ENCODE measurements at regions not wholly inside any gene's neighbourhood (a gene's known extent, or its start where the extent isn't known, plus 50 kb on each side); places are given as distances from the start of the nearest gene placed in this dataset.

DNA sequence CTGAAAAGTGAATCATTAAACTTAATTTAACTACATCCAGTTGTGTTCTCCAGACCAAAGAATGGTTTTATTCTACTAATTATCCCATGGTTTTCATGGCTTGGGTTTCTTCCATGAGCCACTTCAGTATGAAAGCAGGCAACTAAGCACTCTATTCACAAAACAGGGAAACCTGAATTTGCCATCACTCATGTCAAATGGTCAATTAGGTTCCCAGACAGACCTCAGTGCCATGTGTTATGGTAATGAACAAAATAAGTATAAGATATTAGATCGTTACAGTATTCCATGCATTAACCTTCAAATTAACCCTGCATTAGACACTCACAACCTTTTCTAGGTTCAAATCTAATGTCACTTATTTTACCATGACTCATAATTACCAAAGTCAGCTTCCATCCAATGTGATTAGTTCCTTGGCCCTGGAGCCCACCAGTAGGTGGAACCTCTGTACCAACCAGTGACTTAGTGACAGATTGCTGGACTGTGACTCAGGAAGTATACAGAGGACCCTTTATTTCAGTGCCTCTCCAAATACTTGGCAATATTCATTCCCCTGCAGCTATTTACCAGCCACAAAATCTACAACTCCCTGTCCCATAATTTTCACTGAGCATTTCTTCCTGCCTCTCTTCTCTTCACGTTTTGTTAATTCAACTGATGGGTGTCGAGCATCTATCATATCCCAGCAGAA is 1270.2 kb upstream of the SORCS1 start:
- no peaks in the 10 kb centered on the region for H3K27me3 ChIP-seq
- no peak for DNase-seq
- H3K27ac ChIP-seq, result no peak overlapping the region
- H3K4me1 ChIP-seq, result no peaks in the 10 kb centered on the region
- no peaks in the 10 kb centered on the region for H3K9me3 ChIP-seq
- no peak overlapping the region for H3K4me3 ChIP-seq
- H3K36me3 ChIP-seq, result no peaks in the 10 kb centered on the region
- 85 to 86% methylated on average over 3 of the region's 3 CpGs for WGBS, 2 donors
- intact Hi-C loops (cut with DNase I), result no loop called here
- no peak for TF ChIP-seq POLR2A (IDR thresholded peaks at IDR 0.05)
- TF ChIP-seq POLR2AphosphoS5 (IDR thresholded peaks at IDR 0.05), result no peak
- TF ChIP-seq, protein P1, sequence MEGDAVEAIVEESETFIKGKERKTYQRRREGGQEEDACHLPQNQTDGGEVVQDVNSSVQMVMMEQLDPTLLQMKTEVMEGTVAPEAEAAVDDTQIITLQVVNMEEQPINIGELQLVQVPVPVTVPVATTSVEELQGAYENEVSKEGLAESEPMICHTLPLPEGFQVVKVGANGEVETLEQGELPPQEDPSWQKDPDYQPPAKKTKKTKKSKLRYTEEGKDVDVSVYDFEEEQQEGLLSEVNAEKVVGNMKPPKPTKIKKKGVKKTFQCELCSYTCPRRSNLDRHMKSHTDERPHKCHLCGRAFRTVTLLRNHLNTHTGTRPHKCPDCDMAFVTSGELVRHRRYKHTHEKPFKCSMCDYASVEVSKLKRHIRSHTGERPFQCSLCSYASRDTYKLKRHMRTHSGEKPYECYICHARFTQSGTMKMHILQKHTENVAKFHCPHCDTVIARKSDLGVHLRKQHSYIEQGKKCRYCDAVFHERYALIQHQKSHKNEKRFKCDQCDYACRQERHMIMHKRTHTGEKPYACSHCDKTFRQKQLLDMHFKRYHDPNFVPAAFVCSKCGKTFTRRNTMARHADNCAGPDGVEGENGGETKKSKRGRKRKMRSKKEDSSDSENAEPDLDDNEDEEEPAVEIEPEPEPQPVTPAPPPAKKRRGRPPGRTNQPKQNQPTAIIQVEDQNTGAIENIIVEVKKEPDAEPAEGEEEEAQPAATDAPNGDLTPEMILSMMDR (IDR thresholded peaks at IDR 0.05), result no peak
- TF ChIP-seq EP300 (IDR thresholded peaks at IDR 0.05), result no peak

DNA sequence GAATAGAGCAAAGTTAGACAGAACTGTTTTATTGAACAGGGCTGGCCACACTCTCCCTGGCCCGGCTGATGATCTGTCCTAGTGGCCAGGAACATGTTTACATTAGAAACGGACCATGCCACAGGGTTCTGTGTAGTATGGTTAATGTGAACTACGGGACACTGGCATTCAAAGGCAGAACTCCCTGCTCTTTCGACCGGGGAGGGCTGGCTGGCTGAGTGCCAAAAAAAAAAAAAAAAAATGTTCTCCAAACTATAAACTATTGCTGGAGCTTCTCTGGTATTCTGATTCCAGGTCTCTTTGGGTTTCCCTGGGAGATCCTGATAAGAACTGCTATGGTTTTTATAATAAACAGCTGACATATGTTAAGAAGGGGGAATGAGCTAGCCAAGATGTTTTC is 1262.6 kb upstream of the SORCS1 start:
- Histone ChIP-seq H3K4me1 (peaks cover 0 to 35% (median 18%) of the 10 kb centered on the region in 4 donors), H3K9me3 (no peaks in the 10 kb centered on the region), H3K36me3 (no peaks in the 10 kb centered on the region), H3K4me3 (no peak overlapping the region), H3K27ac (peak overlapping the region in 2 of 4 donors; percentile 38 to 56), H3K27me3 (no peaks in the 10 kb centered on the region)
- WGBS, 2 donors, result 7 to 15% methylated on average over 5 of the region's 5 CpGs
- no peak for DNase-seq
- TF ChIP-seq EP300 (IDR thresholded peaks at IDR 0.05) (no peak), POLR2AphosphoS5 (IDR thresholded peaks at IDR 0.05) (peak in 1 of 4 donors; percentile 33)
- intact Hi-C loops (cut with DNase I), result no loop called here

DNA sequence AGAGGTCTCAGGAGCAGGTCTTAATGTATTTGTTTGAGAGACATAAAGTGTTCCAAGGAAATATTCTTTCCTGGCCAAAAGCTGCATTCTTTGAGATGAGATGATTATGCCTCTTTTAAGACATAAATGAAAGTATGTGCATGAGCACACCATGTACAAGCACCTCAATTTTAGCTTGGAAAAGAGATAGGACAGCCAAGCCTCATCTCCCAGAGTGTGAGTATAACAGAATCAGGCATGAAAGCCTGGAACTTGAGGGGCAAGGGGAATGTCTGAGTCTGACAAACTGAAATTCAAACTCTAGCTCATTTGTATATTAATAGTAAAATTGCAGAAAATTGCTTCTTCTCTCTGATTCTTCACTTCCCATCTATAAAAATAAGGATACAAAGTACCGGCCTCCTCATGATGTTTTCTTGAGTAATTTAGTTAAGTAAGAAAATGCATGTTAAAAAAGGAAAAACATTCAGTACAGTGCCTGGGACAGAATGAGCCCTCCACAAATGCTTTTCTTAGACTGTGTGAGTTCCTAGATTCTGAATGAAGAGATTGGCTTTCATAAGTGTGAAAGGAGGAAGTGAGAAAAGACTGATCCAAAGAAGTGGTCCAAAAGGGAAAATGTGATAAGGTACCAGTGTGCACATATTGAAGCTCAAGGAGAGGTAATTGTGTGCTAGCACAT is 1260.9 kb upstream of the SORCS1 start:
- 82 to 95% methylated on average over 1 of the region's 1 CpG for WGBS, 2 donors
- H3K27ac ChIP-seq, result no peak overlapping the region
- H3K36me3 ChIP-seq, result no peaks in the 10 kb centered on the region
- TF ChIP-seq, protein P1 (IDR thresholded peaks at IDR 0.05), result no peak
- no peak for TF ChIP-seq POLR2AphosphoS5 (IDR thresholded peaks at IDR 0.05)
- no peak for TF ChIP-seq EP300 (IDR thresholded peaks at IDR 0.05)
- TF ChIP-seq POLR2A (IDR thresholded peaks at IDR 0.05), result no peak
- H3K4me1 ChIP-seq, result peaks cover 0 to 35% (median 18%) of the 10 kb centered on the region in 4 donors
- intact Hi-C loops (cut with DNase I), result no loop called here
- no peaks in the 10 kb centered on the region for H3K27me3 ChIP-seq
- H3K4me3 ChIP-seq, result no peak overlapping the region
- no peak for DNase-seq
- H3K9me3 ChIP-seq, result no peaks in the 10 kb centered on the region

DNA sequence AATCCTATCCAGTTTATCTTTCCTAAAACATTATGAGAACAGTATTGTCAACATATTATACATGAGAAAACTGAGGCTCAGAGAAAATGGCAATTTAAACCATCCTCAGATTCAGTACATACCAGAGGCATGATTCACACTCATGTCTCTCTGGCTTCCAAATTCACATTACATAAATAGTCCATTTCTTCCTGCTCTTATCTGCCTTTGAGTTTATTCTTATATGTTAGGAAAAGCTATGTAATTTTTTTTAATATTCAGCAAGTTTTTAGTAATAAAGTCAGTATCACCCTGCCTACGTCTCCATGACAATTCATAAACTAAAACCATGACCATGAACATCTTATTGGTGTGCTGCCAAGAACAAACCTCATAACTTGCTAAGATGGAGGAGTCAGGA is 1260.2 kb upstream of the SORCS1 start:
- no peak for DNase-seq
- no peaks in the 10 kb centered on the region for H3K36me3 ChIP-seq
- peaks cover 0 to 35% (median 18%) of the 10 kb centered on the region in 4 donors for H3K4me1 ChIP-seq
- H3K27me3 ChIP-seq, result no peaks in the 10 kb centered on the region
- H3K4me3 ChIP-seq, result no peak overlapping the region
- no peaks in the 10 kb centered on the region for H3K9me3 ChIP-seq
- no peak overlapping the region for H3K27ac ChIP-seq
- intact Hi-C loops (cut with DNase I), result no loop called here
- no peak for TF ChIP-seq EP300 (IDR thresholded peaks at IDR 0.05)
- TF ChIP-seq POLR2A (IDR thresholded peaks at IDR 0.05), result no peak
- no peak for TF ChIP-seq POLR2AphosphoS5 (IDR thresholded peaks at IDR 0.05)
- TF ChIP-seq, protein P1 (IDR thresholded peaks at IDR 0.05), result no peak
- WGBS, 2 donors, result 88 to 91% methylated on average over 1 of the region's 1 CpG

DNA sequence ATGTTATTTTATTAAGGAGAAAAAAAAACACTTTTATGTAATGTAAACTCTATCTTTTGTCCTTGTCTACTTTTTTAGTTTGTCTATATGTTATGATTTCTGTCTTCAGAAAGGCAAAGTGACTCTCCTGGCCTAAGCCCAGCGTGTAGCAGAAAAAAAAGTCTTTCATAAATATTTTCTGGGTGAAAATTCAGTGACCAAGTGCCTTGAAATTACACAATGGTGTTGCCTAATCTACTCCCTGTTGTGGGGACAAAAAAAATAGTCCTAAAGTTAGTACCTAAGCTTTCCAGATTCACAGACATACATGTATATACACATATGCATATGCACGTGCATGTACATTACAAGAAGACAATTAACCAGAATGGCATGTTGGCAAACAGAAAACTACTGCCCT is 1257.8 kb upstream of the SORCS1 start:
- no peak for DNase-seq
- no peaks in the 10 kb centered on the region for H3K9me3 ChIP-seq
- H3K4me1 ChIP-seq, result peaks cover 0 to 26% (median 11%) of the 10 kb centered on the region in 4 donors
- no peak for TF ChIP-seq EP300 (IDR thresholded peaks at IDR 0.05)
- TF ChIP-seq, protein P1 (IDR thresholded peaks at IDR 0.05), result no peak
- TF ChIP-seq POLR2A (IDR thresholded peaks at IDR 0.05), result no peak
- no peak for TF ChIP-seq POLR2AphosphoS5 (IDR thresholded peaks at IDR 0.05)
- H3K4me3 ChIP-seq, result no peak overlapping the region
- intact Hi-C loops (cut with DNase I), result no loop called here
- H3K27me3 ChIP-seq, result no peaks in the 10 kb centered on the region
- no peaks in the 10 kb centered on the region for H3K36me3 ChIP-seq
- no peak overlapping the region for H3K27ac ChIP-seq
- WGBS, 2 donors, result 82 to 92% methylated on average over 2 of the region's 2 CpGs
